Caco-2 (cell line): ENCODE measurements at regions not wholly inside any gene's neighbourhood (a gene's known extent, or its start where the extent isn't known, plus 50 kb on each side); places are given as distances from the start of the nearest gene placed in this dataset.

Source experiments
- BruUV-seq: library from RNA; stranded (reverse); fragments of 400-500 nt; replicated peaks from 2 replicates; lab custom pipeline; 2021; lab: Mats Ljungman, UMichigan
- CTCF ChIA-PET: fragments of 300-600 bp; sonication (Branson Sonifier 250); formaldehyde crosslinking; loops from one replicate; lab custom pipeline; 2022; ENCODE audit warnings: antibody characterized with exemption; lab: Charles Lee
- POLR2A ChIA-PET: fragments of 300-600 bp; sonication (Branson Sonifier 250); formaldehyde crosslinking; loops from one replicate; lab custom pipeline; 2022; ENCODE audit warnings: antibody characterized with exemption; lab: Charles Lee
- DNase-seq, 2 experiments: peaks; one replicate each; pipeline versions ENCODE4 v3.0.0 to v3.0.0-alpha.2; 2020 to 2022
- H3K27me3 ChIP-seq: replicated peaks from 2 replicates; pipeline ENCODE4 v1.6.0; 2011; ENCODE audit warnings: low read length; ENCODE audit not compliant: control insufficient read depth, insufficient read depth
- H3K36me3 ChIP-seq: 2 replicates; pipeline ENCODE4 v1.5.1; 2011; ENCODE audit warnings: low read length; ENCODE audit not compliant: control insufficient read depth, insufficient read depth
- H3K4me1 ChIP-seq: fragments of 250-450 bp; sonication (Bioruptor Pico); 2 replicates; pipeline ENCODE4 v1.5.1; 2020; ENCODE audit warnings: mild to moderate bottlenecking
- H3K4me3 ChIP-seq: 2 replicates; pipeline ENCODE4 v1.5.1; 2011; ENCODE audit warnings: low read depth, mild to moderate bottlenecking, control low read depth, low read length
- H3K9me3 ChIP-seq: fragments of 250-450 bp; sonication (Bioruptor Pico); 2 replicates; pipeline ENCODE4 v1.5.1; 2020; ENCODE audit warnings: mild to moderate bottlenecking, moderate library complexity
- H3K27ac Mint-ChIP-seq: one replicate; pipeline ENCODE4 v1.8.0; 2022; ENCODE audit warnings: mixed read lengths; ENCODE audit not compliant: unreplicated experiment
- H3K27me3 Mint-ChIP-seq: one replicate; pipeline ENCODE4 v1.8.0; 2022; ENCODE audit warnings: mixed read lengths; ENCODE audit not compliant: insufficient read depth, unreplicated experiment
- H3K36me3 Mint-ChIP-seq: one replicate; pipeline ENCODE4 v1.8.0; 2022; ENCODE audit warnings: mild to moderate bottlenecking, mixed read lengths; ENCODE audit not compliant: insufficient read depth, unreplicated experiment
- H3K4me1 Mint-ChIP-seq: one replicate; pipeline ENCODE4 v1.8.0; 2022; ENCODE audit warnings: low read depth, mixed read lengths; ENCODE audit not compliant: unreplicated experiment
- H3K4me3 Mint-ChIP-seq: one replicate; pipeline ENCODE4 v1.8.0; 2022; ENCODE audit warnings: mild to moderate bottlenecking, moderate library complexity, mixed read lengths; ENCODE audit not compliant: unreplicated experiment
- H3K9me3 Mint-ChIP-seq: one replicate; pipeline ENCODE4 v1.8.0; 2022; ENCODE audit warnings: mixed read lengths; ENCODE audit not compliant: unreplicated experiment
- CTCF ChIP-seq, 2 experiments: fragments of 200-600 bp in 1 of 2; IDR thresholded peaks; 1 replicate in 1 of 2; 2 replicates in 1 of 2; pipeline versions ENCODE4 v1.5.1 to v1.8.0; 2011 to 2022; ENCODE audit warnings: antibody characterized with exemption in 1 of 2, control low read depth in 1 of 2, inconsistent platforms in 1 of 2, low read depth in 1 of 2, low read length in 1 of 2, mild to moderate bottlenecking in 1 of 2, moderate library complexity in 1 of 2; ENCODE audit not compliant: insufficient read depth in 1 of 2, severe bottlenecking in 1 of 2, unreplicated experiment in 1 of 2
- intact Hi-C: fragments of 100-400 bp; cut with micrococcal nuclease; formaldehyde crosslinking; loops from one replicate; pipeline ENCODE4 v1.10.0; 2022; ENCODE audit not compliant: unreplicated experiment

GRCh38 chr2:65778137-65778536, 345.7 kb upstream of the SPRED2 start:
- intact Hi-C loops, result no loop called here
- no peaks in the 10 kb centered on the region for H3K36me3 Mint-ChIP-seq
- H3K4me1 Mint-ChIP-seq, result no peaks in the 10 kb centered on the region
- Histone ChIP-seq H3K4me1 (no peaks in the 10 kb centered on the region), H3K36me3 (no peaks in the 10 kb centered on the region), H3K9me3 (no peaks in the 10 kb centered on the region), H3K4me3 (no peak overlapping the region), H3K27me3 (no peaks in the 10 kb centered on the region)
- ChIA-PET POLR2A (no interaction called here), CTCF (no interaction called here)
- H3K27me3 Mint-ChIP-seq, result peaks cover 19% of the 10 kb centered on the region
- DNase-seq, result no peak
- no peaks in the 10 kb centered on the region for H3K9me3 Mint-ChIP-seq
- BruUV-seq, result no TSS peak
- no peak overlapping the region for H3K4me3 Mint-ChIP-seq
- no peak overlapping the region for H3K27ac Mint-ChIP-seq
- TF ChIP-seq CTCF (IDR thresholded peaks at IDR 0.05; ENCODE audit: insufficient read depth in 1 of 2, low read depth in 1 of 2, low read length in 1 of 2, severe bottlenecking in 1 of 2, unreplicated experiment in 1 of 2), result no peak

- DNase-seq, result no peak
- Histone ChIP-seq H3K9me3 (no peaks in the 10 kb centered on the region), H3K4me1 (no peaks in the 10 kb centered on the region), H3K27me3 (no peaks in the 10 kb centered on the region), H3K36me3 (no peaks in the 10 kb centered on the region), H3K4me3 (no peak overlapping the region)
- intact Hi-C loops, result no loop called here
- TF ChIP-seq CTCF (IDR thresholded peaks at IDR 0.05; ENCODE audit: insufficient read depth in 1 of 2, low read depth in 1 of 2, low read length in 1 of 2, severe bottlenecking in 1 of 2, unreplicated experiment in 1 of 2), result no peak
- Mint-ChIP-seq H3K27me3 (peaks cover 16% of the 10 kb centered on the region), H3K27ac (no peak overlapping the region), H3K9me3 (no peaks in the 10 kb centered on the region), H3K4me1 (no peaks in the 10 kb centered on the region), H3K36me3 (no peaks in the 10 kb centered on the region), H3K4me3 (no peak overlapping the region)
- ChIA-PET CTCF (no interaction called here), POLR2A (no interaction called here)
- BruUV-seq, result no TSS peak
Measured at GRCh38 chr2:65775839-65776238, 343.4 kb upstream of the SPRED2 start.

- Mint-ChIP-seq H3K9me3 (no peaks in the 10 kb centered on the region), H3K36me3 (no peaks in the 10 kb centered on the region), H3K4me3 (no peak overlapping the region), H3K27me3 (peaks cover 10% of the 10 kb centered on the region), H3K27ac (no peak overlapping the region), H3K4me1 (no peaks in the 10 kb centered on the region)
- no TSS peak for BruUV-seq
- Histone ChIP-seq H3K4me1 (no peaks in the 10 kb centered on the region), H3K27me3 (no peaks in the 10 kb centered on the region), H3K36me3 (no peaks in the 10 kb centered on the region), H3K9me3 (no peaks in the 10 kb centered on the region), H3K4me3 (no peak overlapping the region)
- intact Hi-C loops, result no loop called here
- CTCF ChIA-PET, result no interaction called here
- TF ChIP-seq CTCF (IDR thresholded peaks at IDR 0.05; ENCODE audit: insufficient read depth in 1 of 2, low read depth in 1 of 2, low read length in 1 of 2, severe bottlenecking in 1 of 2, unreplicated experiment in 1 of 2), result no peak
- no peak for DNase-seq
- POLR2A ChIA-PET, result no interaction called here
Measured at GRCh38 chr2:65767946-65768345, 335.5 kb upstream of the SPRED2 start.
